WTC11 (cell line): ENCODE measurements at regions not wholly inside any gene's neighbourhood (a gene's known extent, or its start where the extent isn't known, plus 50 kb on each side); places are given as distances from the start of the nearest gene placed in this dataset.

Experiments
- ATAC-seq: fragments of 200-7000 bp; cut with Tn5 transposase; 2 replicates; pipeline ENCODE4 v1.10.0; 2021; ENCODE audit warnings: mild to moderate bottlenecking, moderate library complexity
- CTCF ChIA-PET: fragments of 300-600 bp; sonication (Branson Sonifier 250); formaldehyde crosslinking; loops from one replicate; lab custom pipeline; 2021; ENCODE audit warnings: antibody characterized with exemption; lab: Charles Lee
- POLR2A ChIA-PET: fragments of 350-600 bp; sonication (Branson Sonifier 250); formaldehyde crosslinking; loops from one replicate; lab custom pipeline; 2021; ENCODE audit warnings: antibody characterized with exemption; lab: Charles Lee
- DNase-seq: peaks from one replicate; pipeline ENCODE4 v3.0.0; 2021; ENCODE audit warnings: low spot score
- H3K27ac Mint-ChIP-seq: 2 replicates; pipeline ENCODE4 v1.8.0; 2021; ENCODE audit warnings: mixed read lengths
- H3K27me3 Mint-ChIP-seq: 2 replicates; pipeline ENCODE4 v1.8.0; 2021; ENCODE audit warnings: low read depth, mild to moderate bottlenecking, moderate library complexity, mixed read lengths
- H3K36me3 Mint-ChIP-seq: 2 replicates; pipeline ENCODE4 v1.8.0; 2021; ENCODE audit warnings: mixed read lengths
- H3K4me1 Mint-ChIP-seq: 2 replicates; pipeline ENCODE4 v1.8.0; 2022; ENCODE audit warnings: mixed read lengths
- H3K4me3 Mint-ChIP-seq: 2 replicates; pipeline ENCODE4 v1.8.0; 2021; ENCODE audit warnings: mild to moderate bottlenecking, moderate library complexity, mixed read lengths
- H3K9me3 Mint-ChIP-seq: 2 replicates; pipeline ENCODE4 v1.8.0; 2021; ENCODE audit warnings: mixed read lengths
- CREB1 ChIP-seq: sonication (generic); formaldehyde crosslinking; IDR thresholded peaks from 2 replicates; pipeline ENCODE4 v1.8.0; 2023; ENCODE audit warnings: mild to moderate bottlenecking, missing genetic modification reagents
- EMX1 ChIP-seq: fragments of 250-450 bp; sonication (Bioruptor Pico); IDR thresholded peaks from 2 replicates; pipeline ENCODE4 v1.8.0; 2021; ENCODE audit warnings: mild to moderate bottlenecking
- ETV6 ChIP-seq: sonication (generic); formaldehyde crosslinking; IDR thresholded peaks from 2 replicates; pipeline ENCODE4 v1.8.1; 2022; ENCODE audit warnings: mild to moderate bottlenecking, missing genetic modification reagents
- JAZF1 ChIP-seq: fragments of 250-450 bp; sonication (Bioruptor Pico); IDR thresholded peaks from 2 replicates; pipeline ENCODE4 v1.9.0; 2021; ENCODE audit warnings: moderate library complexity, mild to moderate bottlenecking, inconsistent platforms
- JUN ChIP-seq: sonication (generic); formaldehyde crosslinking; IDR thresholded peaks from 2 replicates; pipeline ENCODE4 v1.8.0; 2023; ENCODE audit warnings: mild to moderate bottlenecking, missing genetic modification reagents
- MXD4 ChIP-seq: fragments of 250-450 bp; sonication (Bioruptor Pico); IDR thresholded peaks from 2 replicates; pipeline ENCODE4 v1.8.0; 2021; ENCODE audit warnings: mild to moderate bottlenecking, moderate library complexity, borderline replicate concordance
- MYBL2 ChIP-seq: sonication (generic); formaldehyde crosslinking; IDR thresholded peaks from 2 replicates; pipeline ENCODE4 v1.8.1; 2023; ENCODE audit warnings: mild to moderate bottlenecking, moderate library complexity, missing genetic modification reagents
- NR1H2 ChIP-seq: sonication (generic); formaldehyde crosslinking; IDR thresholded peaks from 2 replicates; pipeline ENCODE4 v1.9.0; 2021; ENCODE audit warnings: mild to moderate bottlenecking, moderate library complexity, missing genetic modification reagents
- NR2C2 ChIP-seq: sonication (generic); formaldehyde crosslinking; IDR thresholded peaks from 2 replicates; pipeline ENCODE4 v1.8.0; 2022; ENCODE audit warnings: mild to moderate bottlenecking, missing genetic modification reagents
- PRRX2 ChIP-seq: fragments of 250-450 bp; sonication (Bioruptor Pico); IDR thresholded peaks from 2 replicates; pipeline ENCODE4 v1.8.0; 2021; ENCODE audit warnings: mild to moderate bottlenecking
- SMAD3 ChIP-seq: sonication (generic); formaldehyde crosslinking; IDR thresholded peaks from 2 replicates; pipeline ENCODE4 v1.8.0; 2022; ENCODE audit warnings: missing genetic modification reagents, mild to moderate bottlenecking, borderline replicate concordance
- TCF7 ChIP-seq: sonication (generic); formaldehyde crosslinking; IDR thresholded peaks from 2 replicates; pipeline ENCODE4 v1.8.0; 2022; ENCODE audit warnings: mild to moderate bottlenecking, low read depth, missing genetic modification reagents, moderate library complexity
- TEAD1 ChIP-seq: sonication (generic); formaldehyde crosslinking; IDR thresholded peaks from 2 replicates; pipeline ENCODE4 v1.8.0; 2022; ENCODE audit warnings: mild to moderate bottlenecking, missing genetic modification reagents
- TEAD4 ChIP-seq: sonication (generic); formaldehyde crosslinking; IDR thresholded peaks from 2 replicates; pipeline ENCODE4 v1.8.0; 2022; ENCODE audit warnings: mild to moderate bottlenecking, missing genetic modification reagents
- ZNF263 ChIP-seq: sonication (generic); formaldehyde crosslinking; IDR thresholded peaks from 2 replicates; pipeline ENCODE4 v1.8.1; 2022; ENCODE audit warnings: low read depth, mild to moderate bottlenecking, moderate library complexity, missing genetic modification reagents
- ZNF317 ChIP-seq: sonication (generic); formaldehyde crosslinking; IDR thresholded peaks from 2 replicates; pipeline ENCODE4 v1.8.1; 2023; ENCODE audit warnings: low read depth, mild to moderate bottlenecking, moderate library complexity, missing genetic modification reagents, borderline replicate concordance
- ZNF396 ChIP-seq: fragments of 250-450 bp; sonication (Bioruptor Pico); IDR thresholded peaks from 2 replicates; pipeline ENCODE4 v1.8.0; 2021; ENCODE audit warnings: mild to moderate bottlenecking, moderate library complexity, borderline replicate concordance
- ZNF416 ChIP-seq: fragments of 250-450 bp; sonication (Bioruptor Pico); IDR thresholded peaks from 2 replicates; pipeline ENCODE4 v1.9.0; 2021; ENCODE audit warnings: mild to moderate bottlenecking, inconsistent platforms
- ZNF423 ChIP-seq: fragments of 250-450 bp; sonication (Bioruptor Pico); IDR thresholded peaks from 2 replicates; pipeline ENCODE4 v2.1.2; 2022; ENCODE audit warnings: mild to moderate bottlenecking, moderate library complexity
- TF ChIP-seq, protein P1 (sequence below): sonication (generic); formaldehyde crosslinking; IDR thresholded peaks from 2 replicates; pipeline ENCODE4 v1.8.0; 2022; ENCODE audit warnings: mild to moderate bottlenecking, missing genetic modification reagents
- TF ChIP-seq, protein P2 (sequence below): sonication (generic); formaldehyde crosslinking; IDR thresholded peaks from 2 replicates; pipeline ENCODE4 v1.8.0; 2022; ENCODE audit warnings: mild to moderate bottlenecking, missing genetic modification reagents
- TF ChIP-seq, protein P3 (sequence below): fragments of 250-450 bp; sonication (Bioruptor Pico); IDR thresholded peaks from 2 replicates; pipeline ENCODE4 v1.9.0; 2021; ENCODE audit warnings: moderate library complexity, mild to moderate bottlenecking, inconsistent platforms, borderline replicate concordance
- TF ChIP-seq, protein P4 (sequence below): fragments of 200-600 bp; IDR thresholded peaks from 2 replicates; pipeline ENCODE4 v1.8.0; 2022; ENCODE audit warnings: antibody characterized with exemption
- TF ChIP-seq, protein P5 (sequence below): sonication (generic); formaldehyde crosslinking; IDR thresholded peaks from 2 replicates; pipeline ENCODE4 v1.8.1; 2022; ENCODE audit warnings: missing genetic modification reagents, borderline replicate concordance
- TF ChIP-seq, protein P6 (sequence below): fragments of 250-450 bp; sonication (Bioruptor Pico); conservative IDR thresholded peaks from 2 replicates; pipeline ENCODE4 v1.9.0; 2021; ENCODE audit warnings: mild to moderate bottlenecking

DNA sequence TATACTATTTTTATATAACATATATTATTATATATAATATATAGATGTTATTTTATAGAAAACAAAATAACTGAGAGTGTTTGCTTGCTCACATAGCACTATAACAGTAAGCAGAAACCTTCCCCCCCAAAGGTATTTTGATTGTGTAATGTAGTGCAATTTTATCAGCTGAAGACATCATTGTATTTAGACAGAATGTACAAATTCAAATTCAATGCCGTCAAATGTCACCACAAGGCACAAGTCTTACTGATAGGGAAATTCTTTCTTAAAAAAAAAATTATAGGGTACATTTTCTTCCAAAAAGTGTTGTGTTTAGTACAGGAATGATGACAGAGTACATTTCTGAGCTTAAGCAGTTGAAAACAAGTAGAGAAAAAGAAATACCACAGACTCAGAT lies 1147.1 kb upstream of the SPRY2 start:
- ATAC-seq, result no peak
- Mint-ChIP-seq H3K4me3 (no peak overlapping the region), H3K27ac (no peak overlapping the region), H3K27me3 (no peaks in the 10 kb centered on the region), H3K9me3 (peaks cover 3% of the 10 kb centered on the region), H3K4me1 (peaks cover 18% of the 10 kb centered on the region), H3K36me3 (no peaks in the 10 kb centered on the region)
- no peak for TF ChIP-seq SMAD3 (CRISPR knock-in tag)
- TF ChIP-seq, protein P1, sequence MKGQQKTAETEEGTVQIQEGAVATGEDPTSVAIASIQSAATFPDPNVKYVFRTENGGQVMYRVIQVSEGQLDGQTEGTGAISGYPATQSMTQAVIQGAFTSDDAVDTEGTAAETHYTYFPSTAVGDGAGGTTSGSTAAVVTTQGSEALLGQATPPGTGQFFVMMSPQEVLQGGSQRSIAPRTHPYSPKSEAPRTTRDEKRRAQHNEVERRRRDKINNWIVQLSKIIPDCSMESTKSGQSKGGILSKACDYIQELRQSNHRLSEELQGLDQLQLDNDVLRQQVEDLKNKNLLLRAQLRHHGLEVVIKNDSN, result no peak
- no peak for TF ChIP-seq TEAD1 (CRISPR knock-in tag)
- no peak for TF ChIP-seq PRRX2 (CRISPR knock-in tag)
- no peak for TF ChIP-seq MXD4 (CRISPR knock-in tag)
- no peak for TF ChIP-seq EMX1 (CRISPR knock-in tag)
- TF ChIP-seq CREB1, result no peak
- TF ChIP-seq ZNF423 (CRISPR knock-in tag), result no peak
- TF ChIP-seq ZNF416, result no peak
- TF ChIP-seq, protein P2, sequence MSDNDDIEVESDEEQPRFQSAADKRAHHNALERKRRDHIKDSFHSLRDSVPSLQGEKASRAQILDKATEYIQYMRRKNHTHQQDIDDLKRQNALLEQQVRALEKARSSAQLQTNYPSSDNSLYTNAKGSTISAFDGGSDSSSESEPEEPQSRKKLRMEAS (CRISPR knock-in tag), result no peak
- TF ChIP-seq JAZF1 (CRISPR knock-in tag), result no peak
- TF ChIP-seq ZNF317 (CRISPR knock-in tag), result no peak
- no peak for TF ChIP-seq ZNF263 (CRISPR knock-in tag)
- TF ChIP-seq TEAD4 (CRISPR knock-in tag), result no peak
- no peak for TF ChIP-seq NR1H2 (CRISPR knock-in tag)
- no peak for TF ChIP-seq NR2C2 (CRISPR knock-in tag)
- no peak for TF ChIP-seq MYBL2 (CRISPR knock-in tag)
- no peak for TF ChIP-seq ETV6 (CRISPR knock-in tag)
- TF ChIP-seq, protein P3, sequence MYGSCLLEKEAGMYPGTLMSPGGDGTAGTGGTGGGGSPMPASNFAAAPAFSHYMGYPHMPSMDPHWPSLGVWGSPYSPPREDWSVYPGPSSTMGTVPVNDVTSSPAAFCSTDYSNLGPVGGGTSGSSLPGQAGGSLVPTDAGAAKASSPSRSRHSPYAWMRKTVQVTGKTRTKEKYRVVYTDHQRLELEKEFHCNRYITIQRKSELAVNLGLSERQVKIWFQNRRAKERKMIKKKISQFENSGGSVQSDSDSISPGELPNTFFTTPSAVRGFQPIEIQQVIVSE (CRISPR knock-in tag), result no peak
- no peak for DNase-seq
- CTCF ChIA-PET, result interaction anchor here (1.0 to 2.3 kb wide), 7 partner anchors 10 to 499 kb away, joined by 3 to 17 read pairs (median 4); no protein-coding TSS in a partner anchor
- POLR2A ChIA-PET, result no interaction called here

DNA sequence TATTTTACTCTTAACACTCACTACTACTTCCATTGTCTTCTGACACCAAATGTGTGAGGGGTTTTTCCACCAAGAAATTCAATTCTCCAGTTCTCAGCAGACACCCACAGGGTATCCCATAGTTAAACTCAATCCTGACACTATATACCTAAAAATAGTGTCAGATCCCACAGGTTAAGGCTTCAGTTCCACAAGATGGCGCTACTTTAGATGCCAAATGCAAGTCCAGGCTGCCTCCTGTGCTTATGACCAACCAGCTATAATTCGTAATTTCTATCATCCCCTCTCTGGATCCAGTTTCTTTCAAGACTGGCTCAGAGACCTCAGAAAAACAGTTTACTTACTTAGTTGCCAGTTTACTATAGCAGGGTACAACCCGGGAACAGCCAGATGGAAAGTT lies 1146.2 kb upstream of the SPRY2 start:
- Mint-ChIP-seq H3K4me1 (peaks cover 18% of the 10 kb centered on the region), H3K9me3 (peaks cover 10% of the 10 kb centered on the region), H3K27me3 (no peaks in the 10 kb centered on the region), H3K4me3 (no peak overlapping the region), H3K27ac (no peak overlapping the region), H3K36me3 (no peaks in the 10 kb centered on the region)
- CTCF ChIA-PET, result interaction anchor here (0.6 to 2.3 kb wide), 10 partner anchors 9 to 840 kb away, joined by 3 to 17 read pairs (median 4); no protein-coding TSS in a partner anchor
- peak; percentile 49 for DNase-seq
- TF ChIP-seq ZNF396 (CRISPR knock-in tag) (no peak), ETV6 (CRISPR knock-in tag) (no peak)
- TF ChIP-seq, protein P4, sequence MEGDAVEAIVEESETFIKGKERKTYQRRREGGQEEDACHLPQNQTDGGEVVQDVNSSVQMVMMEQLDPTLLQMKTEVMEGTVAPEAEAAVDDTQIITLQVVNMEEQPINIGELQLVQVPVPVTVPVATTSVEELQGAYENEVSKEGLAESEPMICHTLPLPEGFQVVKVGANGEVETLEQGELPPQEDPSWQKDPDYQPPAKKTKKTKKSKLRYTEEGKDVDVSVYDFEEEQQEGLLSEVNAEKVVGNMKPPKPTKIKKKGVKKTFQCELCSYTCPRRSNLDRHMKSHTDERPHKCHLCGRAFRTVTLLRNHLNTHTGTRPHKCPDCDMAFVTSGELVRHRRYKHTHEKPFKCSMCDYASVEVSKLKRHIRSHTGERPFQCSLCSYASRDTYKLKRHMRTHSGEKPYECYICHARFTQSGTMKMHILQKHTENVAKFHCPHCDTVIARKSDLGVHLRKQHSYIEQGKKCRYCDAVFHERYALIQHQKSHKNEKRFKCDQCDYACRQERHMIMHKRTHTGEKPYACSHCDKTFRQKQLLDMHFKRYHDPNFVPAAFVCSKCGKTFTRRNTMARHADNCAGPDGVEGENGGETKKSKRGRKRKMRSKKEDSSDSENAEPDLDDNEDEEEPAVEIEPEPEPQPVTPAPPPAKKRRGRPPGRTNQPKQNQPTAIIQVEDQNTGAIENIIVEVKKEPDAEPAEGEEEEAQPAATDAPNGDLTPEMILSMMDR, result peak; percentile 35
- peak; percentile 100 for ATAC-seq
- POLR2A ChIA-PET, result no interaction called here

DNA sequence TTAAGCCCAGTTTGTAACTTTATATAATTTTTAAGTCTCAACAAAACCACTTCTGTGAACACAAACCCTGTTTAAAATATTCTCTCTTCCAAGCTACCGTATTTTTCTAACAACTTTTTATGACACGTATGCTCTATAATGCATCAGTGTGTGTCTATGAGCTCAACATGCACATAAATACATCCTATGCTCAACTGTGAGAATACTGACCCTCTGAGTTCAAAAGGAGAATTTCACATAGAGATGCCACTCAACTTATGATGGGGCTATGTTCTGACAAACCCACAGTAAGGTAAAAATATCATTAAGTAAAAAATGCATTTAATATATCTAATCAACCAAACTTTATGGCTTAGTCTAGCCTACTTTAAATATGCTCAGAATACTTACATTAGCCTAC lies 1139.7 kb upstream of the SPRY2 start:
- H3K27me3 Mint-ChIP-seq, result no peaks in the 10 kb centered on the region
- ChIA-PET CTCF (interaction anchor here (0.7 kb wide), 1 partner anchor 419 kb away, joined by 3 read pairs; no protein-coding TSS in a partner anchor), POLR2A (no interaction called here)
- no peak for DNase-seq
- H3K4me3 Mint-ChIP-seq, result no peak overlapping the region
- H3K9me3 Mint-ChIP-seq, result peaks cover 10% of the 10 kb centered on the region
- no peak for ATAC-seq
- H3K27ac Mint-ChIP-seq, result no peak overlapping the region
- H3K36me3 Mint-ChIP-seq, result no peaks in the 10 kb centered on the region
- H3K4me1 Mint-ChIP-seq, result no peaks in the 10 kb centered on the region
- TF ChIP-seq, protein P4, result no peak
- TF ChIP-seq TCF7 (no peak), ZNF396 (CRISPR knock-in tag) (no peak), MXD4 (CRISPR knock-in tag) (no peak), JUN (CRISPR knock-in tag) (no peak)
- TF ChIP-seq, protein P5, sequence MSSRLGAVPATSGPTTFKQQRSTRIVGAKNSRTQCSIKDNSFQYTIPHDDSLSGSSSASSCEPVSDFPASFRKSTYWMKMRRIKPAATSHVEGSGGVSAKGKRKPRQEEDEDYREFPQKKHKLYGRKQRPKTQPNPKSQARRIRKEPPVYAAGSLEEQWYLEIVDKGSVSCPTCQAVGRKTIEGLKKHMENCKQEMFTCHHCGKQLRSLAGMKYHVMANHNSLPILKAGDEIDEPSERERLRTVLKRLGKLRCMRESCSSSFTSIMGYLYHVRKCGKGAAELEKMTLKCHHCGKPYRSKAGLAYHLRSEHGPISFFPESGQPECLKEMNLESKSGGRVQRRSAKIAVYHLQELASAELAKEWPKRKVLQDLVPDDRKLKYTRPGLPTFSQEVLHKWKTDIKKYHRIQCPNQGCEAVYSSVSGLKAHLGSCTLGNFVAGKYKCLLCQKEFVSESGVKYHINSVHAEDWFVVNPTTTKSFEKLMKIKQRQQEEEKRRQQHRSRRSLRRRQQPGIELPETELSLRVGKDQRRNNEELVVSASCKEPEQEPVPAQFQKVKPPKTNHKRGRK (CRISPR knock-in tag), result no peak
- TF ChIP-seq, protein P6, sequence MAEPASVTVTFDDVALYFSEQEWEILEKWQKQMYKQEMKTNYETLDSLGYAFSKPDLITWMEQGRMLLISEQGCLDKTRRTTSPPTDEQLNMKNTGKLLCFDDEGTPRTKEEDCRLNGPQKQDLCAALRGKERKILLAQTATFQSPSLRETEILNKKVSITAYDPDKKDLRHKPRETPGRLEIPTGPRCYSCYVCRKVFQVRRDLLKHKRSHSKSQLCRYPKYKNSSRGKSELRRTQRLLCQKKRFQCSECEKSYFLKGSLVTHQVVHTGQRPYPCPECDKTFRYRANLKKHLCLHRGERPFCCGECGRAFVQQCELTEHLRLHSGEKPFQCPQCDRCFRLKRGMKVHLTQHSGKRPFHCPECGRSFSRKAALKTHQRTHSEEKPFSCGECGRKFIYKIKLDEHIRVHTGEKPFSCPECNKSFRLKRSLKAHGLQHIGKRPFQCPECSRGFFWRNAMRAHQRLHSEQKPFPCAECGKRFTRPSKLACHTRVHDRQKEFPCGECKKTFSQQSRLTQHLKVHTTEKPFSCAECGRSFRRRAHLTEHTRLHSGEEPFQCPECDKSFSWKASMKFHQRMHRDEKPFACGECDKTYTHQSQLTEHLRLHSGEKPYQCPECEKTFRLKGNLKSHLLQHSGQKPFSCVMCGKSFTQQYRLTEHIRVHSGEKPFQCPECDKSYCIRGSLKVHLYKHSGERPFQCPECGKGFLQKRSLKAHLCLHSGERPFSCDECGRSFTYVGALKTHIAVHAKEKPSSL (CRISPR knock-in tag), result no peak
